NT2/D1 (cell line): ENCODE measurements at regions not wholly inside any gene's neighbourhood (a gene's known extent, or its start where the extent isn't known, plus 50 kb on each side); places are given as distances from the start of the nearest gene placed in this dataset.
"Not testable (repeated sequence)": the region's sequence is repeated elsewhere in the genome, so short reads cannot be mapped to it uniquely, and the experiment has no call there.

Experiments
- SUZ12 ChIP-seq: IDR thresholded peaks from 2 replicates; pipeline ENCODE4 v1.6.1; 2011; ENCODE audit not compliant: insufficient read length, insufficient read depth; ENCODE audit errors: extremely low read depth
- YY1 ChIP-seq: IDR thresholded peaks from 2 replicates; pipeline ENCODE4 v1.6.1; 2011; ENCODE audit not compliant: insufficient read length, insufficient read depth
- ZNF274 ChIP-seq: IDR thresholded peaks from 2 replicates; pipeline ENCODE4 v1.6.1; 2011; ENCODE audit warnings: mild to moderate bottlenecking, low read depth, low read length

DNA sequence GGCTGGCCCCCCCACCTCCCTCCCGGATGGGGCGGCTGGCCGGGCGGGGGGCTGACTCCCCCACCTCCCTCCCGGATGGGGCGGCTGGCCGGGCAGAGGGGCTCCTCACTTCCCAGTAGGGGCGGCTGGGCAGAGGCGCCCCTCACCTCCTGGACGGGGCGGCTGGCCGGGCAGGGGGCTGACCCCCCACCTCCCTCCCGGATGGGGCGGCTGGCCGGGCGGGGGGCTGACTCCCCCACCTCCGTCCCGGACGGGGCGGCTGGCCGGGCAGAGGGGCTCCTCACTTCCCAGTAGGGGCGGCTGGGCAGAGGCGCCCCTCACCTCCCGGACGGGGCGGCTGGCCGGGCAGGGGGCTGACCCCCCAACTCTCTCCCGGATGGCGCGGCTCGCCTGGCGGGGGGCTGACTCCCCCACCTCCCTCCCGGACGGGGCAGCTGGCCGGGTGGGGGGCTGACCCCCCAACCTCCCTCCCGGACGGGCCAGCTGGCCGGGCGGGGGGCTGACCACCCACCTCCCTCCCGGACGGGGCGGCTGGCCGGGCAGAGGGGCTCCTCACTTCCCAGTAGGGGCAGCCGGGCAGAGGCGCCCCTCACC lies 194.1 kb upstream of the GRIA1 start:
- not testable (repeated sequence) for TF ChIP-seq YY1, ZNF274, SUZ12
